SK-N-SH (cell line): ENCODE measurements at regions not wholly inside any gene's neighbourhood (a gene's known extent, or its start where the extent isn't known, plus 50 kb on each side); places are given as distances from the start of the nearest gene placed in this dataset.

Source experiments
- CTCF ChIA-PET: fragments of 300-600, 350-600 bp; formaldehyde crosslinking; extraction: SDS; loops from one replicate; lab custom pipeline; 2021; lab: Yijun Ruan, JAX
- POLR2A ChIA-PET: fragments of 350-600 bp; sonication (Branson Sonifier 250); formaldehyde crosslinking; extraction: SDS; loops from one replicate; lab custom pipeline; 2020; ENCODE audit warnings: antibody characterized with exemption, inconsistent platforms; lab: Yijun Ruan, JAX
- DNase-seq: peaks from one replicate; pipeline ENCODE4 v3.0.0; 2012
- H2AFZ ChIP-seq: fragments of 200-600 bp; sonication (generic); 2 replicates; pipeline ENCODE4 v1.8.1; 2016; ENCODE audit warnings: antibody characterized with exemption, mild to moderate bottlenecking, low read depth
- H3F3A ChIP-seq: fragments of 200-600 bp; sonication (generic); replicated peaks from 2 replicates; pipeline ENCODE3; 2016; ENCODE audit warnings: antibody characterized with exemption, mild to moderate bottlenecking; ENCODE audit not compliant: insufficient read depth
- H3K27ac ChIP-seq, 2 experiments: fragments of 200-500 bp in 1 of 2; fragments of 200-600 bp in 1 of 2; sonication (Bioruptor generic) in 1 of 2; sonication (generic), shearing (Covaris generic) in 1 of 2; 2 replicates each; pipeline versions ENCODE4 v1.5.1 to v1.6.1; 2014 to 2016; ENCODE audit warnings: low read depth in 2 of 2, inconsistent platforms in 1 of 2, low read length in 1 of 2, mild to moderate bottlenecking in 1 of 2, mixed read lengths in 1 of 2
- H3K27me3 ChIP-seq: fragments of 200-600 bp; sonication (generic), shearing (Covaris generic); 2 replicates; pipeline ENCODE4 v1.6.1; 2016; ENCODE audit warnings: mixed run types; ENCODE audit not compliant: insufficient read depth
- H3K36me3 ChIP-seq, 2 experiments: fragments of 200-500 bp in 1 of 2; fragments of 200-600 bp in 1 of 2; sonication (Bioruptor generic) in 1 of 2; sonication (generic) in 1 of 2; replicated peaks in 1 of 2; 2 replicates each; pipeline versions ENCODE3 to v1.5.1; 2014 to 2016; ENCODE audit warnings: low read length in 1 of 2, mild to moderate bottlenecking in 1 of 2; ENCODE audit not compliant: insufficient read depth in 2 of 2, control insufficient read depth in 1 of 2
- H3K4me1 ChIP-seq, 2 experiments: fragments of 200-500 bp in 1 of 2; fragments of 200-600 bp in 1 of 2; sonication (Bioruptor generic) in 1 of 2; sonication (generic), shearing (Covaris generic) in 1 of 2; 2 replicates each; pipeline versions ENCODE4 v1.5.1 to v1.6.1; 2014 to 2016; ENCODE audit warnings: low read depth in 1 of 2, low read length in 1 of 2, mixed run types in 1 of 2; ENCODE audit not compliant: insufficient read depth in 2 of 2, control insufficient read depth in 1 of 2
- H3K4me2 ChIP-seq: fragments of 200-600 bp; sonication (generic), shearing (Covaris generic); 2 replicates; pipeline ENCODE4 v1.6.1; 2017; ENCODE audit warnings: mixed run types
- H3K4me3 ChIP-seq, 2 experiments: fragments of 200-500 bp in 1 of 2; fragments of 200-600 bp in 1 of 2; sonication (Bioruptor generic) in 1 of 2; sonication (generic), shearing (Covaris generic) in 1 of 2; 2 replicates each; pipeline versions ENCODE4 v1.5.1 to v1.8.1; 2014 to 2016; ENCODE audit warnings: low read depth in 2 of 2, inconsistent platforms in 1 of 2, low read length in 1 of 2, mild to moderate bottlenecking in 1 of 2, mixed read lengths in 1 of 2, moderate library complexity in 1 of 2
- H3K79me2 ChIP-seq: fragments of 200-600 bp; sonication (generic); 2 replicates; pipeline ENCODE4 v1.8.1; 2017; ENCODE audit warnings: mild to moderate bottlenecking; ENCODE audit not compliant: insufficient read depth
- H3K9ac ChIP-seq: fragments of 200-600 bp; sonication (generic); 2 replicates; pipeline ENCODE4 v1.6.1; 2017; ENCODE audit warnings: mixed run types
- H3K9me2 ChIP-seq: fragments of 200-600 bp; sonication (generic); 2 replicates; pipeline ENCODE4 v1.6.1; 2017; ENCODE audit warnings: mixed run types
- H3K9me3 ChIP-seq: fragments of 200-600 bp; sonication (generic); 2 replicates; pipeline ENCODE4 v1.6.1; 2017; ENCODE audit warnings: mixed run types, mild to moderate bottlenecking, moderate library complexity
- H4K20me1 ChIP-seq: fragments of 200-600 bp; sonication (generic); 2 replicates; pipeline ENCODE4 v1.6.1; 2017; ENCODE audit warnings: mild to moderate bottlenecking, mixed run types; ENCODE audit not compliant: insufficient read depth
- EP300 ChIP-seq, 2 experiments: IDR thresholded peaks; 2 replicates each; pipeline versions ENCODE4 v1.4.0 to v1.6.1; 2012; ENCODE audit warnings: borderline replicate concordance in 1 of 2, low read depth in 1 of 2, low read length in 1 of 2
- EZH2phosphoT487 ChIP-seq: fragments of 200-600 bp; sonication (generic); IDR thresholded peaks from 2 replicates; pipeline ENCODE4 v1.6.1; 2017; ENCODE audit warnings: low read depth, mixed run types, mild to moderate bottlenecking, antibody characterized with exemption, moderate library complexity, borderline replicate concordance
- FOXM1 ChIP-seq: IDR thresholded peaks from 2 replicates; pipeline ENCODE4 v1.4.0; 2012; ENCODE audit warnings: low read depth, mild to moderate bottlenecking
- GABPA ChIP-seq: IDR thresholded peaks from 2 replicates; pipeline ENCODE4 v1.4.0; 2012; ENCODE audit warnings: low read depth, mild to moderate bottlenecking
- IRF3 ChIP-seq: fragments of 150-350 bp; IDR thresholded peaks from 2 replicates; pipeline ENCODE4 v1.6.1; 2016; ENCODE audit warnings: mild to moderate bottlenecking, low read depth, low read length
- JUND ChIP-seq: IDR thresholded peaks from 2 replicates; pipeline ENCODE4 v1.4.0; 2012
- MAX ChIP-seq: IDR thresholded peaks from 2 replicates; pipeline ENCODE4 v1.4.0; 2012; ENCODE audit warnings: low read depth
- NFIC ChIP-seq: IDR thresholded peaks from 2 replicates; pipeline ENCODE4 v1.4.0; 2012; ENCODE audit warnings: borderline replicate concordance
- POLR2AphosphoS5 ChIP-seq: IDR thresholded peaks from 2 replicates; pipeline ENCODE4 v1.6.1; 2012; ENCODE audit warnings: low read depth, low read length
- REST ChIP-seq: IDR thresholded peaks from 2 replicates; pipeline ENCODE4 v1.6.1; 2012; ENCODE audit warnings: mild to moderate bottlenecking, low read depth, low read length, moderate library complexity
- RFX5 ChIP-seq: IDR thresholded peaks from 2 replicates; pipeline ENCODE4 v1.6.1; 2012; ENCODE audit warnings: mild to moderate bottlenecking, improper control_type of control experiment, low read length
- TAF1 ChIP-seq: IDR thresholded peaks from 2 replicates; pipeline ENCODE4 v1.6.1; 2012; ENCODE audit warnings: low read depth, mild to moderate bottlenecking, low read length, moderate library complexity, borderline replicate concordance
- USF2 ChIP-seq: fragments of 150-350 bp; IDR thresholded peaks from 2 replicates; pipeline ENCODE4 v1.6.1; 2017; ENCODE audit warnings: antibody characterized with exemption, low read length, low read depth, borderline replicate concordance
- WGBS: methylation state at CpG from one replicate; pipeline ENCODE4 v1.1.6; 2017; ENCODE audit warnings: low lambda C conversion rate; 5-methylcytosine and 5-hydroxymethylcytosine counted together

- TF ChIP-seq IRF3 (no peak), USF2 (no peak), TAF1 (no peak), JUND (no peak), GABPA (no peak), EZH2phosphoT487 (no peak), REST (no peak), POLR2AphosphoS5 (no peak), EP300 (IDR thresholded peaks at IDR 0.05; ENCODE audit: borderline replicate concordance in 1 of 2, low read depth in 1 of 2, low read length in 1 of 2) (no peak)
These were observed 94.3 kb upstream of the PGRMC2 start (continued) for GRCh38 chr4:128381748-128382559.

- Histone ChIP-seq H3K79me2 (no peaks in the 10 kb centered on the region), H2AFZ (no peak overlapping the region), H3K27me3 (no peaks in the 10 kb centered on the region), H3K9me3 (no peaks in the 10 kb centered on the region), H3K9me2 (no peaks in the 10 kb centered on the region), H3K36me3 (no peaks in the 10 kb centered on the region), H3K4me1 (peaks cover 7 to 16% of the 10 kb centered on the region in 2 experiments; a peak in 2 of 4 replicates), H3K9ac (no peak overlapping the region), H3F3A (peaks cover 16% of the 10 kb centered on the region), H3K4me3 (no peak overlapping the region), H3K27ac (no peak overlapping the region), H4K20me1 (no peaks in the 10 kb centered on the region), H3K4me2 (no peak overlapping the region)
- DNase-seq: no peak
- WGBS: 97% methylated on average over 4 of the region's 4 CpGs
- TF ChIP-seq POLR2AphosphoS5 (no peak), MAX (no peak), RFX5 (no peak), NFIC (no peak), REST (no peak), FOXM1 (no peak)
- POLR2A ChIA-PET: interaction anchor here (1.0 kb wide), 1 partner anchor 172 kb away, joined by 4 read pairs; no protein-coding TSS in a partner anchor
- CTCF ChIA-PET: interaction anchor here (0.6 to 2.1 kb wide), 4 partner anchors 8 to 21 kb away, joined by 3 to 5 read pairs (median 4); no protein-coding TSS in a partner anchor
These were observed 92.7 kb upstream of the PGRMC2 start for GRCh38 chr4:128380306-128380705.
